MCF 10A (cell line): ENCODE measurements at regions not wholly inside any gene's neighbourhood (a gene's known extent, or its start where the extent isn't known, plus 50 kb on each side); places are given as distances from the start of the nearest gene placed in this dataset.
A peak's percentile ranks its signal among the peaks of the same experiment; 100 is the strongest.

Source experiments
- BruUV-seq: library from RNA; stranded (reverse); fragments of 400-500 nt; replicated peaks from 2 replicates; lab custom pipeline; 2021; lab: Mats Ljungman, UMichigan
- CTCF ChIA-PET: fragments of 300-600 bp; sonication (Branson Sonifier 250); formaldehyde crosslinking; extraction: SDS; loops from one replicate; lab custom pipeline; 2021; ENCODE audit warnings: antibody characterized with exemption, inconsistent platforms; lab: Yijun Ruan, JAX
- POLR2A ChIA-PET: fragments of 300-600, 350-650 bp; sonication (Branson Sonifier 250); formaldehyde crosslinking; extraction: SDS; loops from one replicate; lab custom pipeline; 2020; ENCODE audit warnings: antibody characterized with exemption, inconsistent platforms; lab: Yijun Ruan, JAX
- DNase-seq: peaks from one replicate; pipeline ENCODE4 v3.0.0-alpha.2; 2018; ENCODE audit not compliant: unreplicated experiment
- H3K27ac Mint-ChIP-seq: one replicate; pipeline ENCODE4 v1.8.0; 2022; ENCODE audit warnings: mild to moderate bottlenecking, low read depth, mixed read lengths; ENCODE audit not compliant: unreplicated experiment
- H3K27me3 Mint-ChIP-seq: one replicate; pipeline ENCODE4 v1.8.0; 2022; ENCODE audit warnings: mixed read lengths; ENCODE audit not compliant: insufficient read depth, unreplicated experiment
- H3K36me3 Mint-ChIP-seq: one replicate; pipeline ENCODE4 v1.8.0; 2022; ENCODE audit warnings: mild to moderate bottlenecking, moderate library complexity, mixed read lengths; ENCODE audit not compliant: insufficient read depth, unreplicated experiment
- H3K4me1 Mint-ChIP-seq: one replicate; pipeline ENCODE4 v1.8.0; 2022; ENCODE audit warnings: mixed read lengths; ENCODE audit not compliant: insufficient read depth, unreplicated experiment
- H3K4me3 Mint-ChIP-seq: one replicate; pipeline ENCODE4 v1.8.0; 2022; ENCODE audit warnings: mild to moderate bottlenecking, moderate library complexity, mixed read lengths; ENCODE audit not compliant: unreplicated experiment
- H3K9me3 Mint-ChIP-seq: one replicate; pipeline ENCODE4 v1.8.0; 2022; ENCODE audit warnings: mixed read lengths; ENCODE audit not compliant: unreplicated experiment
- CTCF ChIP-seq: fragments of 200-600 bp; IDR thresholded peaks from one replicate; pipeline ENCODE4 v1.8.0; 2022; ENCODE audit warnings: antibody characterized with exemption, mild to moderate bottlenecking; ENCODE audit not compliant: unreplicated experiment
- intact Hi-C: fragments of 100-400 bp; cut with micrococcal nuclease; formaldehyde crosslinking; loops from 2 replicates; pipeline ENCODE4 v1.14.1; 2022

- BruUV-seq: no TSS peak
- Mint-ChIP-seq H3K9me3 (no peaks in the 10 kb centered on the region), H3K36me3 (no peaks in the 10 kb centered on the region), H3K27me3 (no peaks in the 10 kb centered on the region), H3K4me1 (peaks cover 15% of the 10 kb centered on the region), H3K27ac (no peak overlapping the region), H3K4me3 (no peak overlapping the region)
- ChIA-PET CTCF (no interaction called here), POLR2A (no interaction called here)
- TF ChIP-seq CTCF: no peak
- intact Hi-C loops: no loop called here
- DNase-seq: no peak
These were observed 161.5 kb downstream of the SEC61B start for GRCh38 chr9:99383536-99383935.

DNA sequence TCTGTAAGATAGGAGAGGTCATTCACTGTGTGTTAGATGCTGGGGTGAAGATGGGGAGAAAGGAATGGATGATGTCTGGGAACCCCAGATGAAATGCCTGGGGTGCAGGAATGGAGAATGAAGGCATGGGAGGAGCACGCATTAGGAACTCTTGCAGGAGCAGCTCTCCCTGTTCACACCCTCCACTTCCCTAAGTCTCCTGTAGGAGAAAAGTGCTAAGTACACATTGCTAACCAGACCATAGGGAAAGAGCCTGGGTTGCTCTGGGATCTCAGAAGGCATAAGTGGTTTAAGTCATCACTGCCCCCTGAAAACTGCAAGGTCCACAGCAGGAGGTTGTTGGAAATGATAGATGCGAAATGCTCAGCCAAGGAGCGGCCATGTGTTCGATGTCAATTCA, 163.1 kb downstream of the SEC61B start:
- peaks cover 15% of the 10 kb centered on the region for H3K4me1 Mint-ChIP-seq
- ChIA-PET POLR2A (no interaction called here), CTCF (no interaction called here)
- no peak overlapping the region for H3K27ac Mint-ChIP-seq
- H3K9me3 Mint-ChIP-seq: no peaks in the 10 kb centered on the region
- TF ChIP-seq CTCF: no peak
- H3K27me3 Mint-ChIP-seq: no peaks in the 10 kb centered on the region
- H3K4me3 Mint-ChIP-seq: no peak overlapping the region
- H3K36me3 Mint-ChIP-seq: no peaks in the 10 kb centered on the region
- BruUV-seq: no TSS peak
- DNase-seq: peak; percentile 26
- intact Hi-C loops: no loop called here

- no peak overlapping the region for H3K27ac Mint-ChIP-seq
- intact Hi-C loops: no loop called here
- no peak for TF ChIP-seq CTCF
- H3K36me3 Mint-ChIP-seq: no peaks in the 10 kb centered on the region
- peaks cover 15% of the 10 kb centered on the region for H3K4me1 Mint-ChIP-seq
- no peaks in the 10 kb centered on the region for H3K27me3 Mint-ChIP-seq
- CTCF ChIA-PET: no interaction called here
- H3K4me3 Mint-ChIP-seq: no peak overlapping the region
- no TSS peak for BruUV-seq
- POLR2A ChIA-PET: interaction anchor here (0.6 kb wide), 1 partner anchor 94 kb away, joined by 3 read pairs; no protein-coding TSS in a partner anchor
- no peaks in the 10 kb centered on the region for H3K9me3 Mint-ChIP-seq
- peak; percentile 90 for DNase-seq
These were observed 163.8 kb downstream of the SEC61B start for GRCh38 chr9:99385814-99386279.

DNA sequence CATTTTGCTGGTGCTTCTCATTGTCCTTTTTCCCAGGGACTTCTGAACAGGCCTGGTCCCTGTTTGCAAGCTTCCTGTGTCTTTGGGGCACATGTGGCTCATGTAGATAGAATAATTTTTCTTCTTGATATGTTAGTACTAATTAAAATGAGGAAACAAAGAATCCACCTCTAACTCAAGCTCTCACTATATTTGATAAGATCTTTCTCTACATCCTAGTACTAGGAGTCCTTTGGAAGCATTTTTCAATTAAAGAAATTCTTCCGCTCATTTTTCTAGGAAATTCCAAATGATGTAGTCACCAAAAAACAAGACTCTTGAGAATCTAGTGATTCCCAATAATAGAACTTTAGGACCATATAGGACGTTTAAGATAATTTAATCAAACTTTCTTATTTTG, 165.3 kb downstream of the SEC61B start:
- POLR2A ChIA-PET: no interaction called here
- Mint-ChIP-seq H3K4me3 (no peak overlapping the region), H3K27ac (no peak overlapping the region), H3K9me3 (no peaks in the 10 kb centered on the region), H3K4me1 (peaks cover 15% of the 10 kb centered on the region), H3K27me3 (no peaks in the 10 kb centered on the region), H3K36me3 (no peaks in the 10 kb centered on the region)
- CTCF ChIA-PET: no interaction called here
- no TSS peak for BruUV-seq
- intact Hi-C loops: no loop called here
- DNase-seq: no peak
- TF ChIP-seq CTCF: no peak
